GF-D8 (cell line): ENCODE measurements at regions not wholly inside any gene's neighbourhood (a gene's known extent, or its start where the extent isn't known, plus 50 kb on each side); places are given as distances from the start of the nearest gene placed in this dataset.

Experiments
- DNase-seq: peaks from one replicate; lab custom pipeline; 2025; lab: John Stamatoyannopoulos, UW

DNA sequence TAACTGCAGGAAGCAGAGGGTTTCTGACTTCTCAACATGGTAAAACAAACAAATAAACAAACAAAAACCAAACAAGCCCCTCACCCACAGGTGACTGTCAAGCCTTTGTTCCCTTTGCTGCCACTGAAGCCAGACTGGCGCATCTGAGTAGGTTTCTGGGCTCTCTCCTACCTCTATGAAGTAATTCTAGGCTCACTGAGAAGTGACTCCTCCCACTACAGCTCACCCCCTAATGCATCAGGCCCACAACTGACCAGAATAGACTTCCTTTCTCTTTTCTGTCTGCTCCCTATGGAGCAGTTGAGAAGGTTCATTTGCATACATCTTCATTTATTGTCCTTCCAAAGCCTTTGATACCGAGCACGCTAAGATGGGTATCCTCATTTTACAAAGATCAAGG is 77.0 kb upstream of the CCL2 start:
- no peak for DNase-seq

DNA sequence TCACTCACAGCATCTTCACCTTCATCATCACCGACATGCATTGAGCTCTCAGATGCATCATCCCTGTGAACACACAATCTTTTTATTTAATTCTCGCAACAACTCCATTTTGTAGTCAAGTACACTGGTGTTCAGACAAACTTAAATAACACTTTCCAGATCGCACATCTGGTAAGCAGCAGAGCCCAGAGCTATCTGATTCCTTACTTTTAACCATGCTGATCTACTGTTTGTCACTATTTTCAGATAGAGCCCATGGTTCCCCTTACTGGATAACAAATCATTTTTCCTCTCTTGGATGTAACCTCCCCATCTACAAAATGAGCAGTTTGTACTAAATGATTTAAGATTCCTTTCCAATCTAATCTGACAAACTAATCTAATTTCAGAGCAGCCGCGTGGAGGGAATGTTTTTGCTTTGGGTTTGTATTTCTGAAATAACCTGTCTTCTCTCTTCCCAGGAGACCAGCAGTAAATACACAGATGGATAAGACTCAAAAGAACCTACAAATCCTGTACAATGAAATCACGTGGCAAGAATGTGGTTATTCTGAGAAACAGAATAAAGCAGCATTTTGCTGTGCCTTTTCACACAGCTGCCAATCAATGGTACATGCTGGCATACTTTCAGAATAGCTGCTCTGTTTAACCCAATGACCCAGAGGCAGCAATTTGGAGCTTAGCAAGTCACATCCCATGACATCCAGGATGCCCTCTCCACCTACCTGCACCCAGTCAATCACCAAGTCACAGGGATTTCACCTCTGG is 72.9 kb upstream of the CCL2 start:
- no peak for DNase-seq

DNA sequence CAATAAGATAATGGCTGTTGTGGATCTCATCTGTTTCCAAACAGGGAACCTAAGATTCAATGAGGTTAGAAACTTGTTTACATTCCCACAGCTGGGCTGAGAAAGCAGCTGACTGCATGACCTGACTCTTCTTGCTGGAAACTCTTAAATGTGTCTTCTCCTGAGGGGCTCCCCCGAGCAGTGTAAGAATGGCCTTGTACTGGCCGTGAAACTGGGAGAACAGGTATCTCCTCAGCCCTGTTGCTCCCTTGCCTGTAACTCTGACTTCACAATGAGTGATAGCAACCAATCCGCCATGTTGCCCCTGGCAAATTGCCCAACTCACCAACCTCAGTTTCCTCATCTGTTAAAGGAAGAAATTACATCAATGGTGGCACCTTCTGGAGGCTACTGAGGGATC is 59.1 kb upstream of the CCL2 start:
- no peak for DNase-seq

DNA sequence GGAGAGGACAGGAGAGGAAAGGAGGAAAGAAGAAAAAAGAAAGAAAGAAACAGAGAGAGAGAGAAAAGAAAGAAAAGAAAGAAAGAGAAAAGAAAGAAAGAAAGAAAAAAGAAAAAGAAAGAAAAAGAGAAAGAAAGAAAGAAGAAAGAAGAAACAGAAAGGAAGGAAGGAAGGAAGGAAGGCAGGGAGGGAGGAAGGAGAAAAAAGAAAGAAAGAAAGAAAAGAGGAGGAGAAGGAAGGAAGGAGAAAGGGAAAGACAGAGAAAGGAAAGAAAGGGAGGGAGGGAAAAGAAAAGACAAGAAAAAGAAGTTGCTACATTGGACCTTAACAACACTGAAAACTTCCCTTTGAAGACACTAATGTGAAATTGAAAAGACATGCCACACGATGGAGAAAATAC is 56.6 kb upstream of the CCL2 start:
- DNase-seq, result no peak

DNA sequence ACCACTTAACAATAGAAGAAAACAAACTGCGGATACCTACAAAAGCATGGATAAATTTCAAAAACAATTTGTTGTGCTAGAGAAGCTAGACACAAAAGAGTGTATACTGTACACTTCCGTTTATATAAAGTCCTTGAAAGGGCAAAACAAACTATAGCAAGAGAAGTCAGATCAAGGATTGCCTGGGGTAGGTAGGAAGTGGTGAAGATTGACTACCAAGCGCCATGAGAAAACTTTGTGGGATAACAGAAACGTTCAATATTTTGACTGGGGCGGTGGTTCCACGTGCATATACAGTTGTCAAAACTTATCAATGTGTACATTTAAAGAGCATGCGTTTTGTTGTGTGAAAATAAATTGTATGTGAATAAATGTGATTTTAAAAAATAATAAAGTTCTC is 55.6 kb upstream of the CCL2 start:
- DNase-seq, result no peak

DNA sequence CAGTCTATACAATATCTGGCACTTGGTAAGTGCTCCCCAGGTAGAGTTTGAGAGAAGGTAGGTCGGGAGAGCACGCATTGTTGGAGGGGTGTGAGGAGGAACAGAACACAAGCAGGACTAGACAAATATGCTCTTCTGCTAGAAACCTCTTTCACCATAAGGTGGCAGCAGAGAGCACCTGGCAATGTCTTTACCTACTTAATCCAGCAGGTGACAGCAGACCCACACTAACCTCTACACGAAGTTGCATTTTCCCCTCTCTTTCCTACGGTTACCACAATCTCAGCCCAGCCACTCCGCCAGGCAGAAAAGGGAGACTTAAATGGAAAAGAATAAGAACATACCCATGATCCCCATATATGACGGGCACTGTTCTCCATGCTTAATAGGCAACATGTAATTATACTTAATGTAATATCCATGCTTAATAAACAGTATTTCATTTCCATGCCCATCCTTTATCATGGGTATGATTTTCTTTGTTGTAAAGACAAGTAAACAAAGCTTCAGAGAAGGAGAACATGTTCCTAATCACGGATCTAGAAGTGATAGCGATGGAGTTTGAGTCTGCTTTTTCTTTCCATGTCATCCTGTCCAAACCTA is 55.1 kb upstream of the CCL2 start:
- peak; percentile 4 for DNase-seq

DNA sequence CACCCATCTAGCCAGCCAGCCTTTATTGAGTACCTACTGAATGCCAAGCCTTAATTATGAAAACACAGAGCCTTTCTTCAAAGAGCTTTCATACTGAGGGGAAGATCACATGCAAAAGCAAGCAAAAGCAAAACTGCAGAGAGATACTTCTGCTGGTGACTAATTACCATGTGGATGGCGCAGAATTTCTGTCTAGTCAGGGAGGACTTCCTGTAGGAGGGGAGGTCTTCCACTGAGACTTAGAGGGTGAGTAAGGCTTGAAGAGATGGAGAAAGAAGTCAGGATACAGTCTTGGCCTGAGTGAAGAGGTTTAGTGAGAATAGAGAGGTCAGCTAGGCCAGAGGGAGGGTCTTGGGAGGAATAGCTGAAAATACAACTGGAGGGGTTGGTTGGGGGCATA is 53.9 kb upstream of the CCL2 start:
- DNase-seq, result no peak

DNA sequence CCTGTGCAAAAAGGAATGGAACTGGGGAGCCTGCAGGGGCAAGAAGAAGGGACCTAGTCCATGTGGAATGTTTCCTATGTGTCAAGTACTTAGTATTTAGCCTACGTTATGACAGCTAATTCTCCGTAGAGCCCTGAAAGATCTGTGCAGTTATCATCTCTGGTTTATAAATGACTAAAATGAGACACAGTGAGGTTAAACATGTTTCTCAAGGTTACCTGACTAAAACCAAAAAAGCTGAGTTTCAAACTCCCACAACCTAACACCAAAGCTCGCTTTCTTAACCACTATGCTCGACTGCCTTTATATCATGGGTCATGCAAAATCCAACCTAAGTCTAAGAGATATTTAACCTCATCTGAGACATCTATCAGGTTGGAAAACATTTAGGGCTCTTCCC is 53.3 kb upstream of the CCL2 start:
- no peak for DNase-seq

DNA sequence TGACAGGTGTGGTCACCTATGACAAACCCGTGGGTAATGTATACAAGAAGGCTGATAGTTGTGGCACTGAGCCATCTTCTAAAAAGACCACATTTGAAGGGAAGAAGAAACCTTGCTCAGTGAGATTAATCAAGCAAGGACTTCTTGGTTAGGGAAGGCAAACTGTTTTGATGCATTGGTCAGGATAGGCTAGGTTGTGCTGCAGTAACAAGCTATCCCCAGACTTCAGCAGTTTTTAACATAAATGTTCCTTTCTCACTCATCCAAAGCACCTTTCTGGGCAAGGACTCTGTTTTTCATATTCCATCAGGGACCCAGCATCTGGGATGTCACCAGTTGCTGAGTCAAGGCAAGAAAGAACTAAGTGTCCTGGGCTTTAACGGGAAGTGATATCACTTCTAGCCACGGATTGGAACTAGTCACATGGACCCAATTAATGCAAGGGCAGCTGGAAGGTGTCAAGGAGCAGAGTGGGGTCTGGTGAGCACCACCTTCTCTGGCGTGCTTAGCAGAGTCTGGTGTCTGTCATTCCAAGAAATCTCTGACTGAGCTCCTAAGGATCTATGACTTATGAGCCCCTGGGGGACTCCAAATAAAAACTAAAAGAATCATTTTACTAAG is 52.0 kb upstream of the CCL2 start:
- no peak for DNase-seq

DNA sequence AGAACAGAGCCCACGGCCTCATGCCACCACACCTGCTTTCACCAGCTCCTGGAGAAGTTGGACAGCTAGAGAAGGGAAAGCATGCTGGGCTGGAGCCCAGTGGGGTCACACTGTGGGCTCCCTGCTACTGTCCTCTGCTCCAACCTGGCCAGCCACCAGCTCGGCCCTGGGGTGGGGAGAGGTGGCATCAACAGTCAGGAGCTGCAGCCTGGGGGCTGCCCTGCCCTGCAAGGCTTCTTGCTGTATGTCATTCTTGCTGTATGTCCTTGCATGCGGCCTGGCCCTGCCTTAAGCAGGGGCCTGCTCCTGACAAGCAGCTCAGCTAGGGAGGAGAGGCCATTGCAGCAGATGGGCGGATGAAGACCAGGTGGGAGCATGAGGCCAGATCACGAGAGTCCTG is 50.7 kb upstream of the CCL2 start:
- no peak for DNase-seq
